CD4-positive, alpha-beta T cell (primary cell): ENCODE measurements at regions not wholly inside any gene's neighbourhood (a gene's known extent, or its start where the extent isn't known, plus 50 kb on each side); places are given as distances from the start of the nearest gene placed in this dataset.

ENCODE experiments used
- ATAC-seq: fragments of 200-7000 bp; cut with Tn5 transposase; one replicate; pipeline ENCODE4 v1.10.0; 2022; ENCODE audit warnings: mild to moderate bottlenecking; ENCODE audit not compliant: poor library complexity
- CTCF ChIA-PET: fragments of 350-600 bp; sonication (Branson Sonifier 250); formaldehyde crosslinking; loops from one replicate; lab custom pipeline; 2021; ENCODE audit warnings: antibody characterized with exemption, inconsistent platforms; lab: Charles Lee
- POLR2A ChIA-PET: fragments of 350-600 bp; sonication (Branson Sonifier 250); formaldehyde crosslinking; loops from one replicate; lab custom pipeline; 2021; ENCODE audit warnings: antibody characterized with exemption, inconsistent platforms; lab: Charles Lee
- DNase-seq, 14 experiments: peaks; one replicate each; pipeline ENCODE4 v3.0.0-alpha.2; 2013 to 2020; ENCODE audit warnings: mixed read lengths in 2 of 14
- H3K27ac ChIP-seq, 2 donors: one replicate each; pipeline versions ENCODE4 v1.5.1 to v1.7.0; 2013; ENCODE audit warnings: low read length in 2 of 2, low read depth in 1 of 2, mild to moderate bottlenecking in 1 of 2
- H3K27me3 ChIP-seq, 2 experiments: 1 replicate in 1 of 2; 2 replicates in 1 of 2; pipeline versions ENCODE4 v1.6.1 to v1.7.0; 2013; ENCODE audit warnings: low read length in 2 of 2, control low read depth in 1 of 2, mild to moderate bottlenecking in 1 of 2, moderate library complexity in 1 of 2; ENCODE audit not compliant: insufficient read depth in 2 of 2, control insufficient read depth in 1 of 2
- H3K36me3 ChIP-seq: one replicate; pipeline ENCODE4 v1.6.1; 2013; ENCODE audit warnings: low read length, control low read depth; ENCODE audit not compliant: insufficient read depth
- H3K4me1 ChIP-seq: one replicate; pipeline ENCODE4 v1.6.1; 2013; ENCODE audit warnings: low read length, control low read depth; ENCODE audit not compliant: insufficient read depth
- H3K4me3 ChIP-seq: one replicate; pipeline ENCODE4 v1.5.1; 2013; ENCODE audit warnings: mild to moderate bottlenecking, low read length, moderate library complexity
- H3K9me3 ChIP-seq, 2 experiments: 1 replicate in 1 of 2; 2 replicates in 1 of 2; pipeline versions ENCODE4 v1.6.1 to v1.7.0; 2013; ENCODE audit warnings: low read length in 2 of 2, mild to moderate bottlenecking in 2 of 2, control low read depth in 1 of 2, moderate library complexity in 1 of 2; ENCODE audit not compliant: control insufficient read depth in 1 of 2, insufficient read depth in 1 of 2
- H3K27ac Mint-ChIP-seq: one replicate; pipeline ENCODE4 v1.8.0; 2020; ENCODE audit warnings: mixed read lengths
- H3K27me3 Mint-ChIP-seq: one replicate; pipeline ENCODE4 v1.8.0; 2021; ENCODE audit warnings: mixed read lengths
- H3K36me3 Mint-ChIP-seq: one replicate; pipeline ENCODE4 v1.8.0; 2021; ENCODE audit warnings: low read depth, mixed read lengths
- H3K4me1 Mint-ChIP-seq: one replicate; pipeline ENCODE4 v1.8.0; 2021; ENCODE audit warnings: low read depth, mixed read lengths
- H3K4me3 Mint-ChIP-seq: one replicate; pipeline ENCODE4 v1.8.0; 2020; ENCODE audit warnings: mild to moderate bottlenecking, mixed read lengths
- H3K9me3 Mint-ChIP-seq: one replicate; pipeline ENCODE4 v1.8.0; 2020; ENCODE audit warnings: mixed read lengths
- CTCF ChIP-seq: fragments of 200-600 bp; IDR thresholded peaks from one replicate; pipeline ENCODE4 v1.8.0; 2022; ENCODE audit warnings: antibody characterized with exemption, mild to moderate bottlenecking
- intact Hi-C, 2 experiments: fragments of 100-400 bp; cut with DNase I in 1 of 2; cut with micrococcal nuclease in 1 of 2; formaldehyde crosslinking; loops; one replicate each; pipeline versions ENCODE4 v1.15.1 to v1.9.0; 2023 to 2025; cut with DNase I, micrococcal nuclease

GRCh38 chr15:62985768-62986167, 56.8 kb upstream of the TPM1 start:
- POLR2A ChIA-PET = no interaction called here
- Mint-ChIP-seq H3K27me3 (peaks cover 40% of the 10 kb centered on the region), H3K4me1 (no peaks in the 10 kb centered on the region), H3K9me3 (no peaks in the 10 kb centered on the region), H3K27ac (no peak overlapping the region), H3K36me3 (no peaks in the 10 kb centered on the region), H3K4me3 (no peak overlapping the region)
- peaks cover 5 to 12% of the 10 kb centered on the region in 2 experiments for H3K27me3 ChIP-seq
- CTCF ChIA-PET = no interaction called here
- H3K4me1 ChIP-seq = no peaks in the 10 kb centered on the region
- no peak for TF ChIP-seq CTCF
- intact Hi-C loops = no loop called here
- H3K27ac ChIP-seq = no peak overlapping the region
- H3K9me3 ChIP-seq = no peaks in the 10 kb centered on the region
- no peaks in the 10 kb centered on the region for H3K36me3 ChIP-seq
- no peak for ATAC-seq
- no peak overlapping the region for H3K4me3 ChIP-seq
- no peak for DNase-seq

- CTCF ChIA-PET = no interaction called here
- DNase-seq (no peak), ATAC-seq (no peak)
- Mint-ChIP-seq H3K27ac (no peak overlapping the region), H3K27me3 (peaks cover 43% of the 10 kb centered on the region), H3K4me3 (no peak overlapping the region), H3K9me3 (no peaks in the 10 kb centered on the region), H3K4me1 (no peaks in the 10 kb centered on the region), H3K36me3 (no peaks in the 10 kb centered on the region)
- H3K27me3 ChIP-seq = peaks cover 5 to 16% of the 10 kb centered on the region in 2 experiments
- TF ChIP-seq CTCF = no peak
- H3K4me3 ChIP-seq = no peak overlapping the region
- no peaks in the 10 kb centered on the region for H3K4me1 ChIP-seq
- POLR2A ChIA-PET = no interaction called here
- H3K9me3 ChIP-seq = no peaks in the 10 kb centered on the region
- no peaks in the 10 kb centered on the region for H3K36me3 ChIP-seq
- no peak overlapping the region for H3K27ac ChIP-seq
- intact Hi-C loops = no loop called here
These were observed 55.6 kb upstream of the TPM1 start for GRCh38 chr15:62986948-62987347.

GRCh38 chr15:62988701-62989100, 53.8 kb upstream of the TPM1 start:
- no peaks in the 10 kb centered on the region for H3K9me3 ChIP-seq
- TF ChIP-seq CTCF = no peak
- H3K9me3 Mint-ChIP-seq = no peaks in the 10 kb centered on the region
- no peak overlapping the region for H3K27ac Mint-ChIP-seq
- ChIA-PET POLR2A (no interaction called here), CTCF (no interaction called here)
- DNase-seq (no peak), ATAC-seq (no peak)
- H3K4me3 Mint-ChIP-seq = no peak overlapping the region
- no peaks in the 10 kb centered on the region for H3K4me1 Mint-ChIP-seq
- intact Hi-C loops = no loop called here
- H3K4me3 ChIP-seq = no peak overlapping the region
- no peaks in the 10 kb centered on the region for H3K36me3 Mint-ChIP-seq
- no peak overlapping the region for H3K27ac ChIP-seq
- H3K36me3 ChIP-seq = no peaks in the 10 kb centered on the region
- H3K27me3 Mint-ChIP-seq = peaks cover 51% of the 10 kb centered on the region
- H3K4me1 ChIP-seq = no peaks in the 10 kb centered on the region
- H3K27me3 ChIP-seq = peaks cover 4 to 16% of the 10 kb centered on the region in 2 experiments
